ENCODE measurements at regions not wholly inside any gene's neighbourhood (a gene's known extent, or its start where the extent isn't known, plus 50 kb on each side); places are given as distances from the start of the nearest gene placed in this dataset.

DNA sequence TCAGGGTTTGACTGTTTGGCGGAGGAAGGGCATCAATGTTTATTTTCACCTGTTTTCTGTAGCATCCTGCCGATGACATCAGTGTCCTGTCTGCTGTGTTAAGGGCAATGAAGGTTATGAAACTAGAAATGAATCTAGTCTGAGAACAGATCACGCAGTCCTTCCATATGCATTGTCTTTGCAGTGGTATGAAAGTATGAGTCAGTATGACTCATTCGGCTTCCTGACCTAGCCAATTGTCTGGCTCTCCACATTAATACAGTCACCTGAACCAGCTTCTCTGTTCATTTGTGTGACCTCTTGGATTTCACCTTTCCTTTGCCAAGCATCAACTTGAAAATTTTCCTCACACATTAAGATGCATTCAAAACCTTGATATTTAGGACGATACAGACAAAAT is 353.8 kb downstream of the RND3 start:
- DNase-seq (ENCODE audit: extremely low read depth in 1 of 4, low spot score in 3 of 4) (peak in 2 of 4 experiments; percentile 13 to 36), ATAC-seq (peak; percentile 71), FAIRE-seq (no peak)
- WGBS (ENCODE audit: insufficient coverage, low coverage, missing lambda C conversion rate): 3% methylated on average over 5 of the region's 5 CpGs
- intact Hi-C loops (cut with micrococcal nuclease): no loop called here
- POLR2A ChIA-PET: interaction anchor here (0.7 to 0.9 kb wide), 2 partner anchors 15 to 19 kb away, joined by 3 read pairs; no protein-coding TSS in a partner anchor
- no peak overlapping the region for H3K4me3 ChIP-seq
- in situ Hi-C loops (cut with MboI): no loop called here
- H4K20me1 ChIP-seq (replicated peaks; ENCODE audit: control insufficient read depth, insufficient read depth, low read length): no peaks in the 10 kb centered on the region
- H2AFZ ChIP-seq (ENCODE audit: low read depth, low read length): no peak overlapping the region
- H3K4me2 ChIP-seq (ENCODE audit: insufficient read depth, low read length): no peak overlapping the region
- no peaks in the 10 kb centered on the region for H3K36me3 ChIP-seq (ENCODE audit: control insufficient read depth, insufficient read depth, low read length)
- H3K79me2 ChIP-seq (ENCODE audit: control insufficient read depth, insufficient read depth, low read length): no peaks in the 10 kb centered on the region
- CTCF ChIA-PET (ENCODE audit: low intra/inter-chr PET ratio): no interaction called here
- H3K9ac ChIP-seq (ENCODE audit: insufficient read depth in 1 of 2, low read depth in 2 of 2, low read length in 2 of 2): no peak overlapping the region
- no peaks in the 10 kb centered on the region for H3K4me1 ChIP-seq (replicated peaks in 1 of 2; ENCODE audit: control insufficient read depth in 2 of 2, insufficient read depth in 2 of 2, low read length in 2 of 2)
- TF ChIP-seq RAD21 (CRISPR knock-in tag; conservative IDR thresholded peaks at IDR 0.05 in 1 of 2, IDR thresholded peaks at IDR 0.05 in 1 of 2) (peak in 1 of 2 experiments; percentile 2; a peak in 1 of 4 replicates), JUNB (CRISPR knock-in tag; conservative IDR thresholded peaks at IDR 0.05) (peak; percentile 96), ZNF436 (CRISPR knock-in tag; IDR thresholded peaks at IDR 0.05) (no peak), DACH1 (IDR thresholded peaks at IDR 0.05; ENCODE audit: partially characterized antibody) (no peak), HMG20B (CRISPR knock-in tag; IDR thresholded peaks at IDR 0.05) (no peak), TEAD1 (CRISPR knock-in tag; IDR thresholded peaks at IDR 0.05) (no peak), ARID1B (IDR thresholded peaks at IDR 0.05) (peak; percentile 22; the same call in 1 of the 2 replicates), JUND (IDR thresholded peaks at IDR 0.05; ENCODE audit: borderline replicate concordance, low read depth, low read length) (peak; percentile 92), JUND (tag; IDR thresholded peaks at IDR 0.05; ENCODE audit: borderline replicate concordance, low read depth, low read length) (peak; percentile 84; the same call in 2 of the 3 replicates), ATF3 (IDR thresholded peaks at IDR 0.05) (peak; percentile 90), ATF3 (CRISPR knock-in tag; conservative IDR thresholded peaks at IDR 0.05) (no peak), ATF7 (IDR thresholded peaks at IDR 0.05) (0 out of 2 replicates have a peak, but pooled peaks have one; percentile 35), SMARCA4 (IDR thresholded peaks at IDR 0.05) (peak; percentile 22; the same call in 1 of the 2 replicates), FOSL1 (tag; conservative IDR thresholded peaks at IDR 0.05) (peak; percentile 96), SOX6 (IDR thresholded peaks at IDR 0.05) (peak; percentile 85), JUN (IDR thresholded peaks at IDR 0.05; ENCODE audit: borderline replicate concordance, low read depth, low read length) (peak; percentile 83), JUN (CRISPR knock-in tag; IDR thresholded peaks at IDR 0.05; ENCODE audit: borderline replicate concordance) (no peak), PHB2 (IDR thresholded peaks at IDR 0.05; ENCODE audit: low read depth) (no peak)
- TF ChIP-seq, protein P1, sequence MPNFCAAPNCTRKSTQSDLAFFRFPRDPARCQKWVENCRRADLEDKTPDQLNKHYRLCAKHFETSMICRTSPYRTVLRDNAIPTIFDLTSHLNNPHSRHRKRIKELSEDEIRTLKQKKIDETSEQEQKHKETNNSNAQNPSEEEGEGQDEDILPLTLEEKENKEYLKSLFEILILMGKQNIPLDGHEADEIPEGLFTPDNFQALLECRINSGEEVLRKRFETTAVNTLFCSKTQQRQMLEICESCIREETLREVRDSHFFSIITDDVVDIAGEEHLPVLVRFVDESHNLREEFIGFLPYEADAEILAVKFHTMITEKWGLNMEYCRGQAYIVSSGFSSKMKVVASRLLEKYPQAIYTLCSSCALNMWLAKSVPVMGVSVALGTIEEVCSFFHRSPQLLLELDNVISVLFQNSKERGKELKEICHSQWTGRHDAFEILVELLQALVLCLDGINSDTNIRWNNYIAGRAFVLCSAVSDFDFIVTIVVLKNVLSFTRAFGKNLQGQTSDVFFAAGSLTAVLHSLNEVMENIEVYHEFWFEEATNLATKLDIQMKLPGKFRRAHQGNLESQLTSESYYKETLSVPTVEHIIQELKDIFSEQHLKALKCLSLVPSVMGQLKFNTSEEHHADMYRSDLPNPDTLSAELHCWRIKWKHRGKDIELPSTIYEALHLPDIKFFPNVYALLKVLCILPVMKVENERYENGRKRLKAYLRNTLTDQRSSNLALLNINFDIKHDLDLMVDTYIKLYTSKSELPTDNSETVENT (CRISPR knock-in tag; IDR thresholded peaks at IDR 0.05): no peak
- TF ChIP-seq, protein P2, sequence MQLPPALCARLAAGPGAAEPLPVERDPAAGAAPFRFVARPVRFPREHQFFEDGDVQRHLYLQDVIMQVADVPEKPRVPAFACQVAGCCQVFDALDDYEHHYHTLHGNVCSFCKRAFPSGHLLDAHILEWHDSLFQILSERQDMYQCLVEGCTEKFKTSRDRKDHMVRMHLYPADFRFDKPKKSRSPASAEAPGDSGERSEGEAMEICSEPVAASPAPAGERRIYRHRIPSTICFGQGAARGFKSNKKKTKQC (CRISPR knock-in tag; IDR thresholded peaks at IDR 0.05): no peak
- BruUV-seq (replicated peaks): no TSS peak
- no peaks in the 10 kb centered on the region for H3K9me3 ChIP-seq (replicated peaks; ENCODE audit: control insufficient read depth, insufficient read depth, low read depth, low read length)
- H3K27ac ChIP-seq (ENCODE audit: extremely low read depth, low read depth, low read length): no peak overlapping the region
- no peaks in the 10 kb centered on the region for H3K9me1 ChIP-seq (ENCODE audit: control insufficient read depth, insufficient read depth, low read length)
- H3K27me3 ChIP-seq (ENCODE audit: control insufficient read depth in 2 of 2, insufficient read depth in 2 of 2, low read length in 2 of 2): no peaks in the 10 kb centered on the region

All from K562 (cell line).